GM12872 (cell line): ENCODE measurements at regions not wholly inside any gene's neighbourhood (a gene's known extent, or its start where the extent isn't known, plus 50 kb on each side); places are given as distances from the start of the nearest gene placed in this dataset.

ENCODE experiments used
- CTCF ChIP-seq: IDR thresholded peaks from 3 replicates; pipeline ENCODE4 v1.5.1; 2011; ENCODE audit warnings: low read depth, mild to moderate bottlenecking, low read length, moderate library complexity; ENCODE audit not compliant: insufficient read depth

- TF ChIP-seq CTCF = no peak
These were observed 217.9 kb upstream of the KLF4 start for GRCh38 chr9:107707428-107707837.

- TF ChIP-seq CTCF = no peak
These were observed 217.3 kb upstream of the KLF4 start for GRCh38 chr9:107706701-107707427.

GRCh38 chr9:107705521-107705920 is 216.0 kb upstream of the KLF4 start:
- no peak for TF ChIP-seq CTCF

GRCh38 chr9:107704774-107705173 is 215.2 kb upstream of the KLF4 start:
- no peak for TF ChIP-seq CTCF

- TF ChIP-seq CTCF = no peak
These were observed 214.1 kb upstream of the KLF4 start for GRCh38 chr9:107703651-107704050.

- TF ChIP-seq CTCF = no peak
These were observed 211.3 kb upstream of the KLF4 start for GRCh38 chr9:107700847-107701246.

GRCh38 chr9:107699231-107699630 is 209.7 kb upstream of the KLF4 start:
- TF ChIP-seq CTCF = no peak
